Trophoblast cell (in vitro differentiated cells and primary cell): ENCODE measurements at regions not wholly inside any gene's neighbourhood (a gene's known extent, or its start where the extent isn't known, plus 50 kb on each side); places are given as distances from the start of the nearest gene placed in this dataset.
"Not testable (repeated sequence)": the region's sequence is repeated elsewhere in the genome, so short reads cannot be mapped to it uniquely, and the experiment has no call there.

Experiments used
- DNase-seq, 2 donors: peaks; one replicate each; pipeline ENCODE4 v3.0.0-alpha.2; 2016
- H2AFZ ChIP-seq: 2 replicates; pipeline ENCODE4 v1.6.1; 2013; ENCODE audit warnings: low read length, moderate library complexity, mild to moderate bottlenecking; ENCODE audit not compliant: insufficient read depth, poor library complexity
- H2AK5ac ChIP-seq: 2 replicates; pipeline ENCODE4 v1.6.1; 2013; ENCODE audit warnings: mild to moderate bottlenecking, low read length
- H2BK120ac ChIP-seq: 2 replicates; pipeline ENCODE4 v1.6.1; 2013; ENCODE audit warnings: low read length, mild to moderate bottlenecking, moderate library complexity; ENCODE audit not compliant: insufficient read depth, poor library complexity
- H2BK12ac ChIP-seq: 2 replicates; pipeline ENCODE4 v1.6.1; 2013; ENCODE audit warnings: mild to moderate bottlenecking, low read length, moderate library complexity
- H2BK5ac ChIP-seq: 2 replicates; pipeline ENCODE4 v1.6.1; 2013; ENCODE audit warnings: low read length, low read depth, moderate library complexity, mild to moderate bottlenecking; ENCODE audit not compliant: poor library complexity
- H3K14ac ChIP-seq: 2 replicates; pipeline ENCODE4 v1.6.1; 2013; ENCODE audit warnings: mild to moderate bottlenecking, low read length
- H3K18ac ChIP-seq: 2 replicates; pipeline ENCODE4 v1.6.1; 2013; ENCODE audit warnings: mild to moderate bottlenecking, low read length
- H3K23ac ChIP-seq: 2 replicates; pipeline ENCODE4 v1.6.1; 2013; ENCODE audit warnings: low read length
- H3K27ac ChIP-seq: 2 replicates; pipeline ENCODE4 v1.5.1; 2013; ENCODE audit warnings: low read depth, mild to moderate bottlenecking, inconsistent platforms, low read length, moderate library complexity
- H3K27me3 ChIP-seq: 2 replicates; pipeline ENCODE4 v1.6.1; 2013; ENCODE audit warnings: inconsistent platforms, mild to moderate bottlenecking, low read length, moderate library complexity; ENCODE audit not compliant: insufficient read depth
- H3K36me3 ChIP-seq, 2 experiments: 1 replicate in 1 of 2; 2 replicates in 1 of 2; pipeline ENCODE4 v1.6.1; 2013; ENCODE audit warnings: low read length in 2 of 2, mild to moderate bottlenecking in 2 of 2, moderate library complexity in 1 of 2; ENCODE audit not compliant: insufficient read depth in 2 of 2, control insufficient read depth in 1 of 2
- H3K4ac ChIP-seq: 2 replicates; pipeline ENCODE4 v1.6.1; 2013; ENCODE audit warnings: low read depth, mild to moderate bottlenecking, low read length, moderate library complexity
- H3K4me1 ChIP-seq, 2 experiments: 1 replicate in 1 of 2; 2 replicates in 1 of 2; pipeline ENCODE4 v1.6.1; 2013; ENCODE audit warnings: low read length in 2 of 2, mild to moderate bottlenecking in 2 of 2, moderate library complexity in 1 of 2; ENCODE audit not compliant: insufficient read depth in 2 of 2, control insufficient read depth in 1 of 2
- H3K4me2 ChIP-seq: 2 replicates; pipeline ENCODE4 v1.6.1; 2013; ENCODE audit warnings: inconsistent platforms, mild to moderate bottlenecking, low read length, moderate library complexity
- H3K4me3 ChIP-seq: 2 replicates; pipeline ENCODE4 v1.5.1; 2013; ENCODE audit warnings: mild to moderate bottlenecking, low read depth, low read length, inconsistent platforms
- H3K79me1 ChIP-seq: one replicate; pipeline ENCODE4 v1.6.1; 2013; ENCODE audit warnings: low read length
- H3K79me2 ChIP-seq: 2 replicates; pipeline ENCODE4 v1.6.1; 2013; ENCODE audit warnings: low read length, mild to moderate bottlenecking; ENCODE audit not compliant: control insufficient read depth, insufficient read depth, poor library complexity
- H3K9ac ChIP-seq: 2 replicates; pipeline ENCODE4 v1.6.1; 2013; ENCODE audit warnings: mild to moderate bottlenecking, low read length
- H3K9me3 ChIP-seq: 2 replicates; pipeline ENCODE4 v1.6.1; 2013; ENCODE audit warnings: low read depth, mild to moderate bottlenecking, control low read depth, inconsistent platforms, low read length; ENCODE audit not compliant: insufficient read depth
- H4K12ac ChIP-seq: 2 replicates; pipeline ENCODE4 v1.6.1; 2013; ENCODE audit warnings: low read depth, mild to moderate bottlenecking, low read length, moderate library complexity
- H4K8ac ChIP-seq: 2 replicates; pipeline ENCODE4 v1.6.1; 2013; ENCODE audit warnings: low read depth, mild to moderate bottlenecking, low read length, moderate library complexity
- H4K91ac ChIP-seq: one replicate; pipeline ENCODE4 v1.6.1; 2013; ENCODE audit warnings: low read depth, mild to moderate bottlenecking, low read length, moderate library complexity
- WGBS: extraction: QIAGEN DNeasy Blood & Tissue Kit; methylation state at CpG from one replicate; pipeline ENCODE4 v1.1.7; 2013; ENCODE audit warnings: missing lambda C conversion rate; ENCODE audit not compliant: insufficient read length, insufficient coverage; ENCODE audit errors: extremely low coverage; 5-methylcytosine and 5-hydroxymethylcytosine counted together

GRCh38 chr19:28546148-28546685 lies 666.7 kb downstream of the UQCRFS1 start:
- H3K9ac ChIP-seq, result no peak overlapping the region
- no peak overlapping the region for H3K18ac ChIP-seq
- H3K23ac ChIP-seq, result no peak overlapping the region
- no peak overlapping the region for H2BK12ac ChIP-seq
- DNase-seq, result no peak
- no peak overlapping the region for H2BK120ac ChIP-seq
- H4K12ac ChIP-seq, result no peak overlapping the region
- peaks cover 2% of the 10 kb centered on the region for H3K9me3 ChIP-seq
- no peaks in the 10 kb centered on the region for H3K79me1 ChIP-seq
- no peaks in the 10 kb centered on the region for H3K79me2 ChIP-seq
- H2BK5ac ChIP-seq, result no peak overlapping the region
- no peak overlapping the region for H3K4ac ChIP-seq
- no peak overlapping the region for H3K4me3 ChIP-seq
- no peak overlapping the region for H2AK5ac ChIP-seq
- no peak overlapping the region for H4K8ac ChIP-seq
- no CpG with 5 or more reads among the region's 10 CpGs for WGBS
- peaks cover 0 to 2% of the 10 kb centered on the region in 2 experiments for H3K36me3 ChIP-seq
- no peaks in the 10 kb centered on the region for H3K27me3 ChIP-seq
- H3K27ac ChIP-seq, result no peak overlapping the region
- H3K4me2 ChIP-seq, result no peak overlapping the region
- H2AFZ ChIP-seq, result no peak overlapping the region
- no peak overlapping the region for H3K14ac ChIP-seq
- H4K91ac ChIP-seq, result no peak overlapping the region
- no peaks in the 10 kb centered on the region for H3K4me1 ChIP-seq

GRCh38 chr19:28545397-28545796 lies 667.6 kb downstream of the UQCRFS1 start:
- not testable (repeated sequence) for H3K27ac ChIP-seq, H3K4me1 ChIP-seq, H2BK120ac ChIP-seq, H3K9me3 ChIP-seq, H2AFZ ChIP-seq, H2BK5ac ChIP-seq, H3K4ac ChIP-seq, DNase-seq, H3K4me3 ChIP-seq, H2BK12ac ChIP-seq, H3K4me2 ChIP-seq, H4K12ac ChIP-seq, H3K18ac ChIP-seq, H2AK5ac ChIP-seq, H3K14ac ChIP-seq, H3K36me3 ChIP-seq, H3K23ac ChIP-seq, H4K8ac ChIP-seq, H3K9ac ChIP-seq, H3K27me3 ChIP-seq, H4K91ac ChIP-seq, H3K79me2 ChIP-seq, H3K79me1 ChIP-seq
- no CpG with 5 or more reads among the region's 7 CpGs for WGBS

- WGBS, result no CpG with 5 or more reads among the region's 2 CpGs
- no peak for DNase-seq
Measured at GRCh38 chr19:28544451-28545261, 668.3 kb downstream of the UQCRFS1 start.

GRCh38 chr19:28543244-28543776 lies 669.6 kb downstream of the UQCRFS1 start:
- Histone ChIP-seq H3K79me2 (no peaks in the 10 kb centered on the region), H3K79me1 (no peaks in the 10 kb centered on the region), H2AK5ac (no peak overlapping the region), H3K4me1 (no peaks in the 10 kb centered on the region), H3K27me3 (no peaks in the 10 kb centered on the region), H4K91ac (no peak overlapping the region), H3K4me2 (no peak overlapping the region), H3K14ac (no peak overlapping the region), H3K23ac (no peak overlapping the region), H4K8ac (no peak overlapping the region), H4K12ac (no peak overlapping the region), H2BK12ac (no peak overlapping the region), H3K27ac (no peak overlapping the region), H3K4ac (no peak overlapping the region), H3K36me3 (no peaks in the 10 kb centered on the region), H2BK5ac (no peak overlapping the region), H3K9ac (no peak overlapping the region), H3K4me3 (no peak overlapping the region), H3K9me3 (peaks cover 2% of the 10 kb centered on the region), H3K18ac (no peak overlapping the region), H2BK120ac (no peak overlapping the region), H2AFZ (no peak overlapping the region)
- DNase-seq, result no peak
- WGBS, result no CpG with 5 or more reads among the region's 5 CpGs

More at GRCh38 chr19:28544451-28545261, 668.3 kb downstream of the UQCRFS1 start:
- Histone ChIP-seq H3K4me1 (no peaks in the 10 kb centered on the region), H2BK120ac (no peak overlapping the region), H3K14ac (no peak overlapping the region), H3K18ac (no peak overlapping the region), H3K9ac (no peak overlapping the region), H3K36me3 (peaks cover 0 to 2% of the 10 kb centered on the region in 2 experiments), H3K27ac (no peak overlapping the region), H4K12ac (no peak overlapping the region), H3K79me1 (no peaks in the 10 kb centered on the region), H2AFZ (no peak overlapping the region), H3K4me2 (no peak overlapping the region), H3K27me3 (no peaks in the 10 kb centered on the region), H3K4me3 (no peak overlapping the region), H2BK5ac (no peak overlapping the region), H3K23ac (no peak overlapping the region), H3K9me3 (peaks cover 2% of the 10 kb centered on the region), H3K79me2 (no peaks in the 10 kb centered on the region), H4K91ac (no peak overlapping the region), H4K8ac (no peak overlapping the region), H3K4ac (no peak overlapping the region), H2BK12ac (no peak overlapping the region), H2AK5ac (no peak overlapping the region)
